Lower leg skin (tissue), 3 donors: ENCODE measurements at regions not wholly inside any gene's neighbourhood (a gene's known extent, or its start where the extent isn't known, plus 50 kb on each side); places are given as distances from the start of the nearest gene placed in this dataset.

Source experiments
- CTCF ChIP-seq, 3 donors: fragments of 450-650 bp; IDR thresholded peaks; one replicate each; pipeline ENCODE4 v1.5.1; 2016; ENCODE audit warnings: antibody characterized with exemption in 3 of 3, mild to moderate bottlenecking in 3 of 3, moderate library complexity in 2 of 3
- POLR2A ChIP-seq, 2 donors: fragments of 450-650 bp; IDR thresholded peaks; one replicate each; pipeline ENCODE4 v1.6.1; 2016 to 2017; ENCODE audit warnings: antibody characterized with exemption in 2 of 2, mild to moderate bottlenecking in 1 of 2, moderate library complexity in 1 of 2

- TF ChIP-seq CTCF (IDR thresholded peaks at IDR 0.05) (no peak), POLR2A (IDR thresholded peaks at IDR 0.05) (no peak)
Observed at GRCh38 chr6:74939721-74940620, 265.9 kb downstream of the COL12A1 start.
